Endodermal cell (in vitro differentiated cells): ENCODE measurements at regions not wholly inside any gene's neighbourhood (a gene's known extent, or its start where the extent isn't known, plus 50 kb on each side); places are given as distances from the start of the nearest gene placed in this dataset.

ENCODE experiments used
- DNase-seq: peaks from one replicate; pipeline ENCODE4 v3.0.0-alpha.2; 2017
- H3K27ac ChIP-seq: 2 replicates; pipeline ENCODE4 v1.5.1; 2013; ENCODE audit warnings: mild to moderate bottlenecking, low read depth, low read length, moderate library complexity
- H3K27me3 ChIP-seq: 2 replicates; pipeline ENCODE4 v1.6.1; 2013; ENCODE audit warnings: mild to moderate bottlenecking, low read length, moderate library complexity; ENCODE audit not compliant: insufficient read depth, control insufficient read depth, poor library complexity, severe bottlenecking
- H3K36me3 ChIP-seq: 2 replicates; pipeline ENCODE4 v1.7.0; 2013; ENCODE audit warnings: mild to moderate bottlenecking, low read length, moderate library complexity; ENCODE audit not compliant: control insufficient read depth, insufficient read depth
- H3K4me1 ChIP-seq: one replicate; pipeline ENCODE4 v1.7.0; 2013; ENCODE audit warnings: low read length; ENCODE audit not compliant: control insufficient read depth, insufficient read depth
- H3K4me3 ChIP-seq: 2 replicates; pipeline ENCODE4 v1.5.1; 2013; ENCODE audit warnings: mild to moderate bottlenecking, low read length, moderate library complexity
- H3K9ac ChIP-seq: 2 replicates; pipeline ENCODE4 v1.6.1; 2013; ENCODE audit warnings: mild to moderate bottlenecking, low read length, moderate library complexity; ENCODE audit not compliant: poor library complexity, severe bottlenecking; ENCODE audit errors: extremely low read depth
- H3K9me3 ChIP-seq: 2 replicates; pipeline ENCODE4 v1.6.1; 2013; ENCODE audit warnings: mild to moderate bottlenecking, low read length, moderate library complexity; ENCODE audit not compliant: control insufficient read depth
- H3K27ac Mint-ChIP-seq: 2 replicates; pipeline ENCODE4 v1.8.0; 2020; ENCODE audit warnings: mixed read lengths
- H3K27me3 Mint-ChIP-seq: 2 replicates; pipeline ENCODE4 v1.8.0; 2021; ENCODE audit warnings: mild to moderate bottlenecking, mixed read lengths; ENCODE audit not compliant: insufficient read depth
- H3K36me3 Mint-ChIP-seq: 2 replicates; pipeline ENCODE4 v1.8.0; 2020; ENCODE audit warnings: low read depth, mixed read lengths
- H3K4me1 Mint-ChIP-seq: 2 replicates; pipeline ENCODE4 v1.8.0; 2020; ENCODE audit warnings: mixed read lengths
- H3K4me3 Mint-ChIP-seq: 2 replicates; pipeline ENCODE4 v1.8.0; 2020; ENCODE audit warnings: mild to moderate bottlenecking, moderate library complexity, mixed read lengths
- H3K9me3 Mint-ChIP-seq: 2 replicates; pipeline ENCODE4 v1.8.0; 2020; ENCODE audit warnings: mild to moderate bottlenecking, mixed read lengths
- CTCF ChIP-seq: fragments of 200-600 bp; sonication (generic); conservative IDR thresholded peaks from 2 replicates; pipeline ENCODE4 v1.5.0; 2021; ENCODE audit warnings: antibody characterized with exemption, mild to moderate bottlenecking
- WGBS, 2 experiments: methylation state at CpG; one replicate each; pipeline versions ENCODE4 v1.1.5 to v1.1.7; 2013; ENCODE audit warnings: missing lambda C conversion rate in 2 of 2, mixed read lengths in 1 of 2; ENCODE audit not compliant: insufficient coverage in 1 of 2, insufficient read length in 1 of 2; 5-methylcytosine and 5-hydroxymethylcytosine counted together

- WGBS, 2 experiments = 88 to 93% methylated on average over 5 to 7 of the region's 7 CpGs
- Mint-ChIP-seq H3K4me3 (no peak overlapping the region), H3K9me3 (peaks cover 7% of the 10 kb centered on the region), H3K27me3 (no peaks in the 10 kb centered on the region), H3K27ac (no peak overlapping the region), H3K4me1 (peaks cover 5% of the 10 kb centered on the region), H3K36me3 (no peaks in the 10 kb centered on the region)
- Histone ChIP-seq H3K27me3 (no peaks in the 10 kb centered on the region), H3K36me3 (no peaks in the 10 kb centered on the region), H3K27ac (no peak overlapping the region), H3K9me3 (peaks cover 8% of the 10 kb centered on the region), H3K4me3 (no peak overlapping the region), H3K4me1 (no peaks in the 10 kb centered on the region), H3K9ac (no peak overlapping the region)
- DNase-seq = no peak
- no peak for TF ChIP-seq CTCF
Measured at GRCh38 chr15:68512052-68512451, 66.7 kb upstream of the CORO2B start.

GRCh38 chr15:68512598-68512997, 66.2 kb upstream of the CORO2B start:
- TF ChIP-seq CTCF = no peak
- no peaks in the 10 kb centered on the region for H3K36me3 ChIP-seq
- H3K9me3 ChIP-seq = peaks cover 8% of the 10 kb centered on the region
- DNase-seq = no peak
- H3K36me3 Mint-ChIP-seq = no peaks in the 10 kb centered on the region
- no peaks in the 10 kb centered on the region for H3K27me3 ChIP-seq
- H3K27ac Mint-ChIP-seq = no peak overlapping the region
- no peak overlapping the region for H3K4me3 Mint-ChIP-seq
- H3K4me1 ChIP-seq = no peaks in the 10 kb centered on the region
- H3K4me3 ChIP-seq = no peak overlapping the region
- H3K27ac ChIP-seq = no peak overlapping the region
- H3K9ac ChIP-seq = no peak overlapping the region
- WGBS, 2 experiments = 88 to 100% methylated on average over 3 of the region's 3 CpGs
- peaks cover 7% of the 10 kb centered on the region for H3K9me3 Mint-ChIP-seq
- H3K4me1 Mint-ChIP-seq = peaks cover 11% of the 10 kb centered on the region
- H3K27me3 Mint-ChIP-seq = no peaks in the 10 kb centered on the region

GRCh38 chr15:68515371-68516095, 63.3 kb upstream of the CORO2B start:
- Histone ChIP-seq H3K9ac (no peak overlapping the region), H3K27ac (no peak overlapping the region), H3K9me3 (peaks cover 8% of the 10 kb centered on the region), H3K4me3 (no peak overlapping the region), H3K4me1 (no peaks in the 10 kb centered on the region), H3K27me3 (no peaks in the 10 kb centered on the region), H3K36me3 (no peaks in the 10 kb centered on the region)
- Mint-ChIP-seq H3K27me3 (no peaks in the 10 kb centered on the region), H3K4me3 (no peak overlapping the region), H3K27ac (peak overlapping the region; percentile 23), H3K9me3 (peaks cover 7% of the 10 kb centered on the region), H3K4me1 (peaks cover 15% of the 10 kb centered on the region), H3K36me3 (no peaks in the 10 kb centered on the region)
- 90 to 100% methylated on average over 1 to 6 of the region's 6 CpGs for WGBS, 2 experiments
- TF ChIP-seq CTCF = no peak
- DNase-seq = no peak
